IPS-NIHi11 (cell line): ENCODE measurements at regions not wholly inside any gene's neighbourhood (a gene's known extent, or its start where the extent isn't known, plus 50 kb on each side); places are given as distances from the start of the nearest gene placed in this dataset.

Experiments
- DNase-seq: peaks from one replicate; pipeline ENCODE4 v3.0.0; 2012; ENCODE audit warnings: mixed read lengths, low spot score

DNA sequence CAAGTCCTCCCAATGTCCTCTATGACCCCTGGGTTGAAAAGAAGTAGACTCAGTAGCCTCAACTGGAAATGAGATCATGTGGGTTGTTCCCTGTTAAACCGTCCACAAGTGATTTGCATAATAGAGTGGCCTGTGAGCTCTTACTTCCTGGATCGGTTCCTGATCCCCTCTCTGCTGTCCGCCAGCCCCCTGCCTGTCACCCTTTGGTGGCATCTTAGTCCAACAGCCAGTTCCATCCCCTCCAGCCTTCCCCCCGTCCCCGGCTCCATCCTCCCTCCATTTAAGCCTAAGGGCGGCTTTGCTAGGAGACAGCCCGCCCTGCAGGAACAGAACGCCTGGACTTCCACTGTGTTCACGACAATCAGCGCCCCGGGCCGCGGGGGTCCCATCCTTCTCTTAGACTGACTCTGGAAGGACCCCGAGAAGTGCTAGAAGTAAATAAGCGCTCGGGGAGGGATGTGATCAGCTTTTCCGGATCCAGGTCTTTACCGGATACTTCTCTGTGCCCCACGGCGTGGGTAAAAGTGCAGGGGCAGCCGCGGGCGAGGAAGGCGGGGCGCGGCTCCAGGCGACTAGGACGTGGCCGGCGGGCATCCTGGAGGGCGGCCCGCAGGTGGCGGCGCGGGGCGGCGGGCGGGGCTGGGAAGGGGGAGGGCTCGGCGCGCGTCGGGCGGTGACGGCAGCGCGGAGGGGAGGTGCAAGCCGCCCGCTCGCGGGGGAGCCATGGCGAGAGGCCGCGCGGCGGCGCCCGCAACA is 51.2 kb upstream of the ULK4 start:
- peak; percentile 94 for DNase-seq

DNA sequence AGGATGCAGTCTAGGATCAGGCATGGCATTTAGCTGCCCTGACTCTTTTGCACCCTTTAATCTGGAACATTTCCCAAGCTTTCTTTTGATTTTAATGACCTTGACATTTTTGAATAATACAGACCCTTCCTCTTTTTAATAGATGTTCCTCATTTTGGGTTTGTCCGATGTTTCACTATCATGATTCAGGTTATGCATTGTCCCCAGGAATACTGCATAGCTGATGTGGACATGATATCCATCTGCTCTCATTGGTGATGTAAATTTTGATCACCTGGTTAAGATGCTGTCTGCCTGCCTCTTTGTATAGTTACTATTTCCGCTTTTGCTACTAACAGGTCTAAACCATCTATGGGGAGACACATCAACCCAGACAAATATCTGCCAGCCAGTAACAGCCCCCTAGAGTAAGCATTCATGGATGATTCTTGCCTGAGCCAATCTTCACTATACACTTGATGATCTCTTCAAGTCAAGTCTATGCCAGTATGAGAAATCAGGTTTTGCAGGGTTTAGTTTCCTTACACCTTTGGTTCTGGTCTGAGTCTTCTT is 50.6 kb upstream of the ULK4 start:
- no peak for DNase-seq
